SK-N-SH (cell line): ENCODE measurements at regions not wholly inside any gene's neighbourhood (a gene's known extent, or its start where the extent isn't known, plus 50 kb on each side); places are given as distances from the start of the nearest gene placed in this dataset.

ENCODE experiments used
- CTCF ChIA-PET: fragments of 300-600, 350-600 bp; formaldehyde crosslinking; extraction: SDS; loops from one replicate; lab custom pipeline; 2021; lab: Yijun Ruan, JAX
- POLR2A ChIA-PET: fragments of 350-600 bp; sonication (Branson Sonifier 250); formaldehyde crosslinking; extraction: SDS; loops from one replicate; lab custom pipeline; 2020; ENCODE audit warnings: antibody characterized with exemption, inconsistent platforms; lab: Yijun Ruan, JAX
- DNase-seq: peaks from one replicate; pipeline ENCODE4 v3.0.0; 2012
- H2AFZ ChIP-seq: fragments of 200-600 bp; sonication (generic); 2 replicates; pipeline ENCODE4 v1.8.1; 2016; ENCODE audit warnings: antibody characterized with exemption, mild to moderate bottlenecking, low read depth
- H3F3A ChIP-seq: fragments of 200-600 bp; sonication (generic); replicated peaks from 2 replicates; pipeline ENCODE3; 2016; ENCODE audit warnings: antibody characterized with exemption, mild to moderate bottlenecking; ENCODE audit not compliant: insufficient read depth
- H3K27ac ChIP-seq, 2 experiments: fragments of 200-500 bp in 1 of 2; fragments of 200-600 bp in 1 of 2; sonication (Bioruptor generic) in 1 of 2; sonication (generic), shearing (Covaris generic) in 1 of 2; 2 replicates each; pipeline versions ENCODE4 v1.5.1 to v1.6.1; 2014 to 2016; ENCODE audit warnings: low read depth in 2 of 2, inconsistent platforms in 1 of 2, low read length in 1 of 2, mild to moderate bottlenecking in 1 of 2, mixed read lengths in 1 of 2
- H3K27me3 ChIP-seq: fragments of 200-600 bp; sonication (generic), shearing (Covaris generic); 2 replicates; pipeline ENCODE4 v1.6.1; 2016; ENCODE audit warnings: mixed run types; ENCODE audit not compliant: insufficient read depth
- H3K36me3 ChIP-seq, 2 experiments: fragments of 200-500 bp in 1 of 2; fragments of 200-600 bp in 1 of 2; sonication (Bioruptor generic) in 1 of 2; sonication (generic) in 1 of 2; replicated peaks in 1 of 2; 2 replicates each; pipeline versions ENCODE3 to v1.5.1; 2014 to 2016; ENCODE audit warnings: low read length in 1 of 2, mild to moderate bottlenecking in 1 of 2; ENCODE audit not compliant: insufficient read depth in 2 of 2, control insufficient read depth in 1 of 2
- H3K4me1 ChIP-seq, 2 experiments: fragments of 200-500 bp in 1 of 2; fragments of 200-600 bp in 1 of 2; sonication (Bioruptor generic) in 1 of 2; sonication (generic), shearing (Covaris generic) in 1 of 2; 2 replicates each; pipeline versions ENCODE4 v1.5.1 to v1.6.1; 2014 to 2016; ENCODE audit warnings: low read depth in 1 of 2, low read length in 1 of 2, mixed run types in 1 of 2; ENCODE audit not compliant: insufficient read depth in 2 of 2, control insufficient read depth in 1 of 2
- H3K4me2 ChIP-seq: fragments of 200-600 bp; sonication (generic), shearing (Covaris generic); 2 replicates; pipeline ENCODE4 v1.6.1; 2017; ENCODE audit warnings: mixed run types
- H3K4me3 ChIP-seq, 2 experiments: fragments of 200-500 bp in 1 of 2; fragments of 200-600 bp in 1 of 2; sonication (Bioruptor generic) in 1 of 2; sonication (generic), shearing (Covaris generic) in 1 of 2; 2 replicates each; pipeline versions ENCODE4 v1.5.1 to v1.8.1; 2014 to 2016; ENCODE audit warnings: low read depth in 2 of 2, inconsistent platforms in 1 of 2, low read length in 1 of 2, mild to moderate bottlenecking in 1 of 2, mixed read lengths in 1 of 2, moderate library complexity in 1 of 2
- H3K79me2 ChIP-seq: fragments of 200-600 bp; sonication (generic); 2 replicates; pipeline ENCODE4 v1.8.1; 2017; ENCODE audit warnings: mild to moderate bottlenecking; ENCODE audit not compliant: insufficient read depth
- H3K9ac ChIP-seq: fragments of 200-600 bp; sonication (generic); 2 replicates; pipeline ENCODE4 v1.6.1; 2017; ENCODE audit warnings: mixed run types
- H3K9me2 ChIP-seq: fragments of 200-600 bp; sonication (generic); 2 replicates; pipeline ENCODE4 v1.6.1; 2017; ENCODE audit warnings: mixed run types
- H3K9me3 ChIP-seq: fragments of 200-600 bp; sonication (generic); 2 replicates; pipeline ENCODE4 v1.6.1; 2017; ENCODE audit warnings: mixed run types, mild to moderate bottlenecking, moderate library complexity
- H4K20me1 ChIP-seq: fragments of 200-600 bp; sonication (generic); 2 replicates; pipeline ENCODE4 v1.6.1; 2017; ENCODE audit warnings: mild to moderate bottlenecking, mixed run types; ENCODE audit not compliant: insufficient read depth
- CHD2 ChIP-seq: fragments of 150-350 bp; IDR thresholded peaks from 2 replicates; pipeline ENCODE4 v1.6.1; 2018; ENCODE audit warnings: low read length; ENCODE audit not compliant: partially characterized antibody
- CTCF ChIP-seq: fragments of 200-600 bp; sonication (generic); IDR thresholded peaks from 2 replicates; pipeline ENCODE4 v1.6.1; 2017; ENCODE audit warnings: antibody characterized with exemption, mild to moderate bottlenecking, moderate library complexity
- EZH2phosphoT487 ChIP-seq: fragments of 200-600 bp; sonication (generic); IDR thresholded peaks from 2 replicates; pipeline ENCODE4 v1.6.1; 2017; ENCODE audit warnings: low read depth, mixed run types, mild to moderate bottlenecking, antibody characterized with exemption, moderate library complexity, borderline replicate concordance
- FOSL2 ChIP-seq: IDR thresholded peaks from 2 replicates; pipeline ENCODE4 v1.4.0; 2012; ENCODE audit warnings: low read depth, mild to moderate bottlenecking, moderate library complexity, borderline replicate concordance
- FOXJ3 ChIP-seq: sonication (generic); formaldehyde crosslinking; IDR thresholded peaks from 2 replicates; pipeline ENCODE4 v1.5.1; 2020; ENCODE audit warnings: mild to moderate bottlenecking, missing genetic modification reagents
- GABPA ChIP-seq: IDR thresholded peaks from 2 replicates; pipeline ENCODE4 v1.4.0; 2012; ENCODE audit warnings: low read depth, mild to moderate bottlenecking
- GATA2 ChIP-seq: sonication (generic); formaldehyde crosslinking; IDR thresholded peaks from 2 replicates; pipeline ENCODE4 v1.5.0; 2020; ENCODE audit warnings: mild to moderate bottlenecking, missing genetic modification reagents
- MAX ChIP-seq: IDR thresholded peaks from 2 replicates; pipeline ENCODE4 v1.4.0; 2012; ENCODE audit warnings: low read depth
- MXI1 ChIP-seq: IDR thresholded peaks from 2 replicates; pipeline ENCODE4 v1.6.1; 2012; ENCODE audit warnings: mild to moderate bottlenecking, low read depth, low read length, improper control_type of control experiment
- POLR2AphosphoS5 ChIP-seq: IDR thresholded peaks from 2 replicates; pipeline ENCODE4 v1.6.1; 2012; ENCODE audit warnings: low read depth, low read length
- RFX5 ChIP-seq: IDR thresholded peaks from 2 replicates; pipeline ENCODE4 v1.6.1; 2012; ENCODE audit warnings: mild to moderate bottlenecking, improper control_type of control experiment, low read length
- RXRA ChIP-seq: IDR thresholded peaks from 2 replicates; pipeline ENCODE4 v1.4.0; 2012; ENCODE audit warnings: low read depth, mild to moderate bottlenecking, borderline replicate concordance
- SIN3A ChIP-seq: IDR thresholded peaks from 2 replicates; pipeline ENCODE4 v1.6.1; 2012; ENCODE audit warnings: low read depth, mild to moderate bottlenecking, low read length, moderate library complexity, borderline replicate concordance
- TAF1 ChIP-seq: IDR thresholded peaks from 2 replicates; pipeline ENCODE4 v1.6.1; 2012; ENCODE audit warnings: low read depth, mild to moderate bottlenecking, low read length, moderate library complexity, borderline replicate concordance
- TCF12 ChIP-seq: IDR thresholded peaks from 2 replicates; pipeline ENCODE4 v1.4.0; 2012
- WGBS: methylation state at CpG from one replicate; pipeline ENCODE4 v1.1.6; 2017; ENCODE audit warnings: low lambda C conversion rate; 5-methylcytosine and 5-hydroxymethylcytosine counted together
- TF ChIP-seq, protein P1 (sequence below): IDR thresholded peaks from 2 replicates; pipeline ENCODE4 v1.4.0; 2012; ENCODE audit warnings: low read depth, borderline replicate concordance
- TF ChIP-seq, protein P2 (sequence below): IDR thresholded peaks from 2 replicates; pipeline ENCODE4 v1.4.0; 2012; ENCODE audit warnings: low read depth, borderline replicate concordance

DNA sequence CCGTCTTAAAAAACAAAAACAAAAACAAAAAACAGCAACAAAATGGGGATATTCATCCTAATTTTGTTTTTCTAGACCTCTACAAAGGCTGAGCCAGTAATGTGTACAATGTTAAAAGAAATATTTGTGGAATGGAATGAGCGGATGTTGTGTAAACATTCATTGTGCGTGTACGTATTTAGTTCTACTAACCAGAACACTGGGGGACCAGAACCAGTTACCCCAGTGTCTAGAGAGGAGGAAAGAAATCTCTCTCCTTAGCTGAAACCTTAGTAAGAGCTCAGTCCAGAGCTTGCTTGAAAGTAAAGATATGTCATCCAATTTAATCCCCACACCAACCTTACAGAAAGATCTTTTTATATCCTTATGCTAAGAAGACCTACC lies 106.7 kb upstream of the CPEB4 start:
- peak overlapping the region; percentile 30 for H3K4me2 ChIP-seq
- H3K36me3 ChIP-seq = no peaks in the 10 kb centered on the region
- H3K9ac ChIP-seq = peak overlapping the region; percentile 41; the same call in 1 of the 2 replicates
- peak overlapping the region; percentile 89 for H2AFZ ChIP-seq
- H3K27ac ChIP-seq = peak overlapping the region; percentile 75 to 85
- ChIA-PET CTCF (interaction anchor here (1.2 kb wide), 2 partner anchors 52 to 144 kb away, joined by 3 read pairs; no protein-coding TSS in a partner anchor), POLR2A (no interaction called here)
- H3K79me2 ChIP-seq = no peaks in the 10 kb centered on the region
- no peaks in the 10 kb centered on the region for H3K27me3 ChIP-seq
- no peaks in the 10 kb centered on the region for H3K9me3 ChIP-seq
- DNase-seq = no peak
- H3K4me1 ChIP-seq = peaks cover 6 to 24% of the 10 kb centered on the region in 2 experiments; a peak in 3 of 4 replicates
- H3F3A ChIP-seq = no peaks in the 10 kb centered on the region
- no peak for TF ChIP-seq MAX
- no peak for TF ChIP-seq EZH2phosphoT487
- no peak for TF ChIP-seq RFX5
- TF ChIP-seq, protein P1, sequence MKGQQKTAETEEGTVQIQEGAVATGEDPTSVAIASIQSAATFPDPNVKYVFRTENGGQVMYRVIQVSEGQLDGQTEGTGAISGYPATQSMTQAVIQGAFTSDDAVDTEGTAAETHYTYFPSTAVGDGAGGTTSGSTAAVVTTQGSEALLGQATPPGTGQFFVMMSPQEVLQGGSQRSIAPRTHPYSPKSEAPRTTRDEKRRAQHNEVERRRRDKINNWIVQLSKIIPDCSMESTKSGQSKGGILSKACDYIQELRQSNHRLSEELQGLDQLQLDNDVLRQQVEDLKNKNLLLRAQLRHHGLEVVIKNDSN = no peak
- no peak for TF ChIP-seq TCF12
- no peak for TF ChIP-seq GATA2 (CRISPR knock-in tag)
- no peak for TF ChIP-seq TAF1
- no peak for TF ChIP-seq FOXJ3
- no peaks in the 10 kb centered on the region for H4K20me1 ChIP-seq
- H3K9me2 ChIP-seq = no peaks in the 10 kb centered on the region
- 59% methylated on average over 4 of the region's 4 CpGs for WGBS
- no peak overlapping the region for H3K4me3 ChIP-seq

DNA sequence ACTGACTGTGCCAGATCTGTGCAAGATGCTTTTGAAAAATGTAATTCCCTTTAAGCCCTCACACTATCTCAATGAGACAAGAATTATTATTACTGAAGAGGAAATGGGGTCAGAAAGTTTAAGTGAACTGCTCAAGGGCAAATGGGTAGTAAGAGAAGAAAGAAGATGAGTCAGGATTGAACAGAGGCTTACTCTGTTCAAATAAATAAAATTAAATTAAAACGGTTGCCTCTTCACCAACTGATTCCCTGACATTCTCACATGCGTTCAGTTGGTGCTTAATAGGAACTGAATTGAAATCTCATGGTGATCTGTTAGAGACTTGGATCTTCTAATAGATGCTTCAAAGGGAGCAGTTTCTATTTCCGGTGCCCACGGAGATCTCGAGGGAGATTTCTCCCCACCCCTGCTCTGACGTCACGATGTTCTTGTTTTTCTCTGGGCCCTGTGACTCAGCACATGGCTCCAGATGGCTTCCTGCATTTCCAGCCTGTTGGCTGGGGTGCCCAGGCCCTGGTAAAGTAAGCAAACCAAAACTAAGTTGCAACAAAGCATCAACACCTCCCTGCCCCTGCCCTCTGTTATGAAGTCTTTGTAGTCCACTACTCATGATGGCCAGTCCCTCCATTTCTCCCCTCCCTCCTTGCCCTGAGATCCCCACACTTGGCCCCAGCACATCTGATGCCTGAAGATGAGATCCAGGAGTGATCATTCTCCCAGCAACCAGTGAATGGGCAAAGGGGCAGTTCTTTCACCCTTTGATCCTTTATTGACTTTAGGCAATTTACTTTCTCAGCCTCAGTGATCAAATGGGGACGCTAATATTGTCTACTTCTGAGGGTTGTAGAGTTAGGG lies 106.1 kb upstream of the CPEB4 start:
- peaks cover 6 to 23% of the 10 kb centered on the region in 2 experiments; a peak in 3 of 4 replicates for H3K4me1 ChIP-seq
- H3K27ac ChIP-seq = peak overlapping the region; percentile 75 to 85
- no peak overlapping the region for H3K4me3 ChIP-seq
- H4K20me1 ChIP-seq = no peaks in the 10 kb centered on the region
- H2AFZ ChIP-seq = peak overlapping the region; percentile 89
- DNase-seq = peak; percentile 54
- no peaks in the 10 kb centered on the region for H3K36me3 ChIP-seq
- H3K9me2 ChIP-seq = no peaks in the 10 kb centered on the region
- POLR2A ChIA-PET = no interaction called here
- no peaks in the 10 kb centered on the region for H3K9me3 ChIP-seq
- no peaks in the 10 kb centered on the region for H3K27me3 ChIP-seq
- H3F3A ChIP-seq = no peaks in the 10 kb centered on the region
- H3K4me2 ChIP-seq = peak overlapping the region; percentile 30
- H3K79me2 ChIP-seq = no peaks in the 10 kb centered on the region
- H3K9ac ChIP-seq = peak overlapping the region; percentile 41; the same call in 1 of the 2 replicates
- 19% methylated on average over 5 of the region's 8 CpGs for WGBS
- CTCF ChIA-PET = interaction anchor here (0.7 to 1.2 kb wide), 3 partner anchors 23 to 143 kb away, joined by 3 read pairs; no protein-coding TSS in a partner anchor
- TF ChIP-seq FOSL2 (peak; percentile 56; the same call in 1 of the 2 replicates), CHD2 (no peak), TAF1 (no peak), MAX (peak; percentile 92), RFX5 (no peak), RXRA (no peak), MXI1 (no peak), GABPA (peak; percentile 34; the same call in 1 of the 2 replicates), SIN3A (no peak), CTCF (no peak), EZH2phosphoT487 (no peak), POLR2AphosphoS5 (no peak)
- TF ChIP-seq, protein P2, sequence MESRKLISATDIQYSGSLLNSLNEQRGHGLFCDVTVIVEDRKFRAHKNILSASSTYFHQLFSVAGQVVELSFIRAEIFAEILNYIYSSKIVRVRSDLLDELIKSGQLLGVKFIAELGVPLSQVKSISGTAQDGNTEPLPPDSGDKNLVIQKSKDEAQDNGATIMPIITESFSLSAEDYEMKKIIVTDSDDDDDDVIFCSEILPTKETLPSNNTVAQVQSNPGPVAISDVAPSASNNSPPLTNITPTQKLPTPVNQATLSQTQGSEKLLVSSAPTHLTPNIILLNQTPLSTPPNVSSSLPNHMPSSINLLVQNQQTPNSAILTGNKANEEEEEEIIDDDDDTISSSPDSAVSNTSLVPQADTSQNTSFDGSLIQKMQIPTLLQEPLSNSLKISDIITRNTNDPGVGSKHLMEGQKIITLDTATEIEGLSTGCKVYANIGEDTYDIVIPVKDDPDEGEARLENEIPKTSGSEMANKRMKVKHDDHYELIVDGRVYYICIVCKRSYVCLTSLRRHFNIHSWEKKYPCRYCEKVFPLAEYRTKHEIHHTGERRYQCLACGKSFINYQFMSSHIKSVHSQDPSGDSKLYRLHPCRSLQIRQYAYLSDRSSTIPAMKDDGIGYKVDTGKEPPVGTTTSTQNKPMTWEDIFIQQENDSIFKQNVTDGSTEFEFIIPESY = no peak
- TF ChIP-seq, protein P1 = no peak
